ENCODE measurements at regions not wholly inside any gene's neighbourhood (a gene's known extent, or its start where the extent isn't known, plus 50 kb on each side); places are given as distances from the start of the nearest gene placed in this dataset.
"Not testable (repeated sequence)": the region's sequence is repeated elsewhere in the genome, so short reads cannot be mapped to it uniquely, and the experiment has no call there.

- no peak overlapping the region for H3K4me3 ChIP-seq
- no peak for DNase-seq (ENCODE audit: low spot score in 2 of 2)
- no peaks in the 10 kb centered on the region for H3K27me3 ChIP-seq (ENCODE audit: low read depth)
- H3K4me1 ChIP-seq, result no peaks in the 10 kb centered on the region
- in situ Hi-C loops (cut with MboI; ENCODE audit: low sequenced_read_pairs), result no loop called here
- no peaks in the 10 kb centered on the region for H3K9me3 ChIP-seq
- H3K36me3 ChIP-seq (replicated peaks), result no peaks in the 10 kb centered on the region
Measured at GRCh38 chr1:105027838-105028471, 1278.3 kb downstream of the AMY1C start.

GRCh38 chr1:105072446-105072845 is 1322.7 kb downstream of the AMY1C start:
- no peak for DNase-seq (ENCODE audit: low spot score in 2 of 2)
- H3K27me3 ChIP-seq (ENCODE audit: low read depth), result no peaks in the 10 kb centered on the region
- no peak overlapping the region for H3K4me3 ChIP-seq
- in situ Hi-C loops (cut with MboI; ENCODE audit: low sequenced_read_pairs), result no loop called here
- no peaks in the 10 kb centered on the region for H3K9me3 ChIP-seq
- no peaks in the 10 kb centered on the region for H3K36me3 ChIP-seq (replicated peaks)
- no peaks in the 10 kb centered on the region for H3K4me1 ChIP-seq

GRCh38 chr1:105072850-105073249 is 1323.2 kb downstream of the AMY1C start:
- no peak overlapping the region for H3K4me3 ChIP-seq
- in situ Hi-C loops (cut with MboI; ENCODE audit: low sequenced_read_pairs), result no loop called here
- no peak for DNase-seq (ENCODE audit: low spot score in 2 of 2)
- no peaks in the 10 kb centered on the region for H3K27me3 ChIP-seq (ENCODE audit: low read depth)
- H3K36me3 ChIP-seq (replicated peaks), result no peaks in the 10 kb centered on the region
- H3K9me3 ChIP-seq, result no peaks in the 10 kb centered on the region
- H3K4me1 ChIP-seq, result no peaks in the 10 kb centered on the region

- in situ Hi-C loops (cut with MboI; ENCODE audit: low sequenced_read_pairs), result no loop called here
- no peaks in the 10 kb centered on the region for H3K36me3 ChIP-seq (replicated peaks)
- no peaks in the 10 kb centered on the region for H3K4me1 ChIP-seq
- H3K4me3 ChIP-seq, result no peak overlapping the region
- no peaks in the 10 kb centered on the region for H3K27me3 ChIP-seq (ENCODE audit: low read depth)
- no peak for DNase-seq (ENCODE audit: low spot score in 2 of 2)
- H3K9me3 ChIP-seq, result no peaks in the 10 kb centered on the region
Measured at GRCh38 chr1:105073660-105074059, 1324.0 kb downstream of the AMY1C start.

- no peaks in the 10 kb centered on the region for H3K27me3 ChIP-seq (ENCODE audit: low read depth)
- H3K4me1 ChIP-seq, result no peaks in the 10 kb centered on the region
- H3K4me3 ChIP-seq, result no peak overlapping the region
- in situ Hi-C loops (cut with MboI; ENCODE audit: low sequenced_read_pairs), result no loop called here
- no peaks in the 10 kb centered on the region for H3K9me3 ChIP-seq
- DNase-seq (ENCODE audit: low spot score in 2 of 2), result no peak
- H3K36me3 ChIP-seq (replicated peaks), result no peaks in the 10 kb centered on the region
Measured at GRCh38 chr1:105083611-105084010, 1333.9 kb downstream of the AMY1C start.

GRCh38 chr1:105087506-105087905 is 1337.8 kb downstream of the AMY1C start:
- H3K9me3 ChIP-seq, result no peaks in the 10 kb centered on the region
- DNase-seq (ENCODE audit: low spot score in 2 of 2), result no peak
- H3K36me3 ChIP-seq (replicated peaks), result no peaks in the 10 kb centered on the region
- in situ Hi-C loops (cut with MboI; ENCODE audit: low sequenced_read_pairs), result no loop called here
- H3K27me3 ChIP-seq (ENCODE audit: low read depth), result no peaks in the 10 kb centered on the region
- no peaks in the 10 kb centered on the region for H3K4me1 ChIP-seq
- H3K4me3 ChIP-seq, result no peak overlapping the region

- H3K4me1 ChIP-seq, result no peaks in the 10 kb centered on the region
- no peak overlapping the region for H3K4me3 ChIP-seq
- H3K36me3 ChIP-seq (replicated peaks), result no peaks in the 10 kb centered on the region
- no peaks in the 10 kb centered on the region for H3K9me3 ChIP-seq
- no peaks in the 10 kb centered on the region for H3K27me3 ChIP-seq (ENCODE audit: low read depth)
- DNase-seq (ENCODE audit: low spot score in 2 of 2), result no peak
- in situ Hi-C loops (cut with MboI; ENCODE audit: low sequenced_read_pairs), result no loop called here
Measured at GRCh38 chr1:105088166-105088565, 1338.5 kb downstream of the AMY1C start.

- H3K4me1 ChIP-seq; DNase-seq (ENCODE audit: low spot score in 2 of 2); in situ Hi-C loops (cut with MboI; ENCODE audit: low sequenced_read_pairs); H3K36me3 ChIP-seq (replicated peaks); H3K4me3 ChIP-seq; H3K9me3 ChIP-seq; H3K27me3 ChIP-seq (ENCODE audit: low read depth): not testable (repeated sequence)
Measured at GRCh38 chr1:105093893-105094292, 1344.2 kb downstream of the AMY1C start.

- Histone ChIP-seq H3K36me3 (replicated peaks) (no peaks in the 10 kb centered on the region), H3K27me3 (ENCODE audit: low read depth) (no peaks in the 10 kb centered on the region), H3K4me1 (no peaks in the 10 kb centered on the region), H3K9me3 (no peaks in the 10 kb centered on the region), H3K4me3 (no peak overlapping the region)
- no peak for DNase-seq (ENCODE audit: low spot score in 2 of 2)
- in situ Hi-C loops (cut with MboI; ENCODE audit: low sequenced_read_pairs), result no loop called here
Measured at GRCh38 chr1:105100102-105100501, 1350.4 kb downstream of the AMY1C start.

GRCh38 chr1:105101261-105101660 is 1351.6 kb downstream of the AMY1C start:
- in situ Hi-C loops (cut with MboI; ENCODE audit: low sequenced_read_pairs), result no loop called here
- Histone ChIP-seq H3K4me1 (no peaks in the 10 kb centered on the region), H3K27me3 (ENCODE audit: low read depth) (no peaks in the 10 kb centered on the region), H3K4me3 (no peak overlapping the region), H3K9me3 (no peaks in the 10 kb centered on the region), H3K36me3 (replicated peaks) (no peaks in the 10 kb centered on the region)
- no peak for DNase-seq (ENCODE audit: low spot score in 2 of 2)

- no peaks in the 10 kb centered on the region for H3K9me3 ChIP-seq
- H3K4me3 ChIP-seq, result no peak overlapping the region
- H3K4me1 ChIP-seq, result no peaks in the 10 kb centered on the region
- H3K36me3 ChIP-seq (replicated peaks), result no peaks in the 10 kb centered on the region
- DNase-seq (ENCODE audit: low spot score in 2 of 2), result no peak
- in situ Hi-C loops (cut with MboI; ENCODE audit: low sequenced_read_pairs), result no loop called here
- H3K27me3 ChIP-seq (ENCODE audit: low read depth), result no peaks in the 10 kb centered on the region
Measured at GRCh38 chr1:105102371-105102770, 1352.7 kb downstream of the AMY1C start.

GRCh38 chr1:105122041-105122440 is 1372.3 kb downstream of the AMY1C start:
- no peaks in the 10 kb centered on the region for H3K27me3 ChIP-seq (ENCODE audit: low read depth)
- no peaks in the 10 kb centered on the region for H3K36me3 ChIP-seq (replicated peaks)
- no peaks in the 10 kb centered on the region for H3K4me1 ChIP-seq
- DNase-seq (ENCODE audit: low spot score in 2 of 2), result no peak
- no peak overlapping the region for H3K4me3 ChIP-seq
- in situ Hi-C loops (cut with MboI; ENCODE audit: low sequenced_read_pairs), result no loop called here
- H3K9me3 ChIP-seq, result no peaks in the 10 kb centered on the region

GRCh38 chr1:105137543-105138457 is 1388.1 kb downstream of the AMY1C start:
- in situ Hi-C loops (cut with MboI; ENCODE audit: low sequenced_read_pairs), result no loop called here
- Histone ChIP-seq H3K4me3 (no peak overlapping the region), H3K9me3 (no peaks in the 10 kb centered on the region), H3K27me3 (ENCODE audit: low read depth) (no peaks in the 10 kb centered on the region), H3K36me3 (replicated peaks) (no peaks in the 10 kb centered on the region), H3K4me1 (no peaks in the 10 kb centered on the region)
- no peak for DNase-seq (ENCODE audit: low spot score in 2 of 2)

- H3K9me3 ChIP-seq, result no peaks in the 10 kb centered on the region
- H3K27me3 ChIP-seq (ENCODE audit: low read depth), result no peaks in the 10 kb centered on the region
- in situ Hi-C loops (cut with MboI; ENCODE audit: low sequenced_read_pairs), result no loop called here
- H3K4me3 ChIP-seq, result no peak overlapping the region
- no peak for DNase-seq (ENCODE audit: low spot score in 2 of 2)
- H3K4me1 ChIP-seq, result no peaks in the 10 kb centered on the region
- H3K36me3 ChIP-seq (replicated peaks), result no peaks in the 10 kb centered on the region
Measured at GRCh38 chr1:105138458-105138893, 1388.8 kb downstream of the AMY1C start.

All from HAP-1 (cell line).